ENCODE measurements at regions not wholly inside any gene's neighbourhood (a gene's known extent, or its start where the extent isn't known, plus 50 kb on each side); places are given as distances from the start of the nearest gene placed in this dataset.

- Mint-ChIP-seq H3K4me1 (no peaks in the 10 kb centered on the region), H3K27ac (no peak overlapping the region), H3K36me3 (ENCODE audit: low read depth) (no peaks in the 10 kb centered on the region), H3K27me3 (no peaks in the 10 kb centered on the region), H3K4me3 (no peak overlapping the region), H3K9me3 (no peaks in the 10 kb centered on the region)
- ChIA-PET POLR2A (no interaction called here), CTCF (no interaction called here)
- intact Hi-C loops (cut with micrococcal nuclease) = no loop called here
- DNase-seq = no peak
- ATAC-seq (ENCODE audit: low read depth) = no peak
- TF ChIP-seq, protein P1, sequence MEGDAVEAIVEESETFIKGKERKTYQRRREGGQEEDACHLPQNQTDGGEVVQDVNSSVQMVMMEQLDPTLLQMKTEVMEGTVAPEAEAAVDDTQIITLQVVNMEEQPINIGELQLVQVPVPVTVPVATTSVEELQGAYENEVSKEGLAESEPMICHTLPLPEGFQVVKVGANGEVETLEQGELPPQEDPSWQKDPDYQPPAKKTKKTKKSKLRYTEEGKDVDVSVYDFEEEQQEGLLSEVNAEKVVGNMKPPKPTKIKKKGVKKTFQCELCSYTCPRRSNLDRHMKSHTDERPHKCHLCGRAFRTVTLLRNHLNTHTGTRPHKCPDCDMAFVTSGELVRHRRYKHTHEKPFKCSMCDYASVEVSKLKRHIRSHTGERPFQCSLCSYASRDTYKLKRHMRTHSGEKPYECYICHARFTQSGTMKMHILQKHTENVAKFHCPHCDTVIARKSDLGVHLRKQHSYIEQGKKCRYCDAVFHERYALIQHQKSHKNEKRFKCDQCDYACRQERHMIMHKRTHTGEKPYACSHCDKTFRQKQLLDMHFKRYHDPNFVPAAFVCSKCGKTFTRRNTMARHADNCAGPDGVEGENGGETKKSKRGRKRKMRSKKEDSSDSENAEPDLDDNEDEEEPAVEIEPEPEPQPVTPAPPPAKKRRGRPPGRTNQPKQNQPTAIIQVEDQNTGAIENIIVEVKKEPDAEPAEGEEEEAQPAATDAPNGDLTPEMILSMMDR (IDR thresholded peaks at IDR 0.05) = no peak
These were observed 284.8 kb downstream of the TUSC7 start for GRCh38 chr3:116994351-116994879.

- Mint-ChIP-seq H3K27ac (no peak overlapping the region), H3K9me3 (peaks cover 3% of the 10 kb centered on the region), H3K36me3 (ENCODE audit: low read depth) (no peaks in the 10 kb centered on the region), H3K27me3 (no peaks in the 10 kb centered on the region), H3K4me1 (no peaks in the 10 kb centered on the region), H3K4me3 (no peak overlapping the region)
- DNase-seq (no peak), ATAC-seq (ENCODE audit: low read depth) (no peak)
- CTCF ChIA-PET = no interaction called here
- POLR2A ChIA-PET = no interaction called here
- TF ChIP-seq, protein P1 (IDR thresholded peaks at IDR 0.05) = no peak
- intact Hi-C loops (cut with micrococcal nuclease) = no loop called here
These were observed 293.9 kb downstream of the TUSC7 start for GRCh38 chr3:117003501-117003900.

DNA sequence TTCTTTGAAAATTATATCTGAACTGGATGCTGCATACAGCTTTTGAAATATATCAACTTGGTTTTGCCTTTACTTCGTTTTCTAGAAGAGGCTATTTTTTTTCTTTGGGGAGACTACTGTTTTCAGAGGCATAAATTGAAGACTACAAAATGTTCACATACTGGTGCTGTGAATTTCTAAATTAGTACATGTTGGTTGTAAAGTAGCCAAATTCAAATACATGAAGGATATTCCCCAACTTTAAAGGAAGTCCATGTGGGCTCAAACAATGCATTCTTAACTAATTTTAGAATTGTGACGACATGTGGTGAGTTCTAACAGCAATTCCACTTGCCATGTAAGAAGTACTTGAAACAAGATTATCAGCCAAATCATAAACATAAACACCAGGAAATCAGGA is 295.7 kb downstream of the TUSC7 start:
- TF ChIP-seq, protein P1 (IDR thresholded peaks at IDR 0.05) = no peak

GRCh38 chr3:117005911-117006522 is 296.4 kb downstream of the TUSC7 start:
- TF ChIP-seq, protein P1 (IDR thresholded peaks at IDR 0.05) = no peak
- DNase-seq (no peak), ATAC-seq (ENCODE audit: low read depth) (no peak)
- H3K9me3 Mint-ChIP-seq = peaks cover 3% of the 10 kb centered on the region
- POLR2A ChIA-PET = no interaction called here
- H3K4me1 Mint-ChIP-seq = no peaks in the 10 kb centered on the region
- no peaks in the 10 kb centered on the region for H3K27me3 Mint-ChIP-seq
- H3K4me3 Mint-ChIP-seq = no peak overlapping the region
- no peaks in the 10 kb centered on the region for H3K36me3 Mint-ChIP-seq (ENCODE audit: low read depth)
- CTCF ChIA-PET = interaction anchor here (1.2 kb wide), 1 partner anchor 13 kb away, joined by 3 read pairs; no protein-coding TSS in a partner anchor
- intact Hi-C loops (cut with micrococcal nuclease) = no loop called here
- no peak overlapping the region for H3K27ac Mint-ChIP-seq

More for the DNA sequence above, 295.7 kb downstream of the TUSC7 start:
- no peak for DNase-seq
- ChIA-PET CTCF (interaction anchor here (1.2 kb wide), 1 partner anchor 13 kb away, joined by 3 read pairs; no protein-coding TSS in a partner anchor), POLR2A (no interaction called here)
- H3K4me1 Mint-ChIP-seq = no peaks in the 10 kb centered on the region
- H3K27ac Mint-ChIP-seq = no peak overlapping the region
- no peak for ATAC-seq (ENCODE audit: low read depth)
- no peak overlapping the region for H3K4me3 Mint-ChIP-seq
- intact Hi-C loops (cut with micrococcal nuclease) = no loop called here
- no peaks in the 10 kb centered on the region for H3K27me3 Mint-ChIP-seq
- peaks cover 3% of the 10 kb centered on the region for H3K9me3 Mint-ChIP-seq
- no peaks in the 10 kb centered on the region for H3K36me3 Mint-ChIP-seq (ENCODE audit: low read depth)

- no peak overlapping the region for H3K4me3 Mint-ChIP-seq
- DNase-seq (no peak), ATAC-seq (ENCODE audit: low read depth) (no peak)
- ChIA-PET POLR2A (no interaction called here), CTCF (no interaction called here)
- no peaks in the 10 kb centered on the region for H3K27me3 Mint-ChIP-seq
- H3K4me1 Mint-ChIP-seq = peaks cover 7% of the 10 kb centered on the region
- H3K27ac Mint-ChIP-seq = no peak overlapping the region
- H3K36me3 Mint-ChIP-seq (ENCODE audit: low read depth) = no peaks in the 10 kb centered on the region
- H3K9me3 Mint-ChIP-seq = no peaks in the 10 kb centered on the region
- TF ChIP-seq, protein P1 (IDR thresholded peaks at IDR 0.05) = no peak
- intact Hi-C loops (cut with micrococcal nuclease) = no loop called here
These were observed 300.7 kb downstream of the TUSC7 start for GRCh38 chr3:117010318-117010717.
